ENCODE measurements at regions not wholly inside any gene's neighbourhood (a gene's known extent, or its start where the extent isn't known, plus 50 kb on each side); places are given as distances from the start of the nearest gene placed in this dataset.

GRCh38 chr10:121213437-121213836 lies 362.3 kb downstream of the WDR11 start:
- no peak overlapping the region for H2AFZ ChIP-seq (ENCODE audit: low read depth, low read length)
- H4K20me1 ChIP-seq (ENCODE audit: insufficient read depth) = no peaks in the 10 kb centered on the region
- no peaks in the 10 kb centered on the region for H3K9me2 ChIP-seq (ENCODE audit: insufficient read depth, low read length)
- H3K36me3 ChIP-seq (ENCODE audit: insufficient read depth, low read length) = no peaks in the 10 kb centered on the region
- H3K9me3 ChIP-seq (ENCODE audit: low read length) = no peaks in the 10 kb centered on the region
- TF ChIP-seq SMC3 (conservative IDR thresholded peaks at IDR 0.05; ENCODE audit: poor library complexity) = no peak
- no peak for TF ChIP-seq EZH2 (IDR thresholded peaks at IDR 0.05; ENCODE audit: borderline replicate concordance, insufficient read depth, low read length, poor library complexity, severe bottlenecking)
- TF ChIP-seq REST (IDR thresholded peaks at IDR 0.05; ENCODE audit: borderline replicate concordance) = no peak
- no peak for TF ChIP-seq MXI1 (conservative IDR thresholded peaks at IDR 0.05; ENCODE audit: poor library complexity, severe bottlenecking)
- TF ChIP-seq, protein P1, sequence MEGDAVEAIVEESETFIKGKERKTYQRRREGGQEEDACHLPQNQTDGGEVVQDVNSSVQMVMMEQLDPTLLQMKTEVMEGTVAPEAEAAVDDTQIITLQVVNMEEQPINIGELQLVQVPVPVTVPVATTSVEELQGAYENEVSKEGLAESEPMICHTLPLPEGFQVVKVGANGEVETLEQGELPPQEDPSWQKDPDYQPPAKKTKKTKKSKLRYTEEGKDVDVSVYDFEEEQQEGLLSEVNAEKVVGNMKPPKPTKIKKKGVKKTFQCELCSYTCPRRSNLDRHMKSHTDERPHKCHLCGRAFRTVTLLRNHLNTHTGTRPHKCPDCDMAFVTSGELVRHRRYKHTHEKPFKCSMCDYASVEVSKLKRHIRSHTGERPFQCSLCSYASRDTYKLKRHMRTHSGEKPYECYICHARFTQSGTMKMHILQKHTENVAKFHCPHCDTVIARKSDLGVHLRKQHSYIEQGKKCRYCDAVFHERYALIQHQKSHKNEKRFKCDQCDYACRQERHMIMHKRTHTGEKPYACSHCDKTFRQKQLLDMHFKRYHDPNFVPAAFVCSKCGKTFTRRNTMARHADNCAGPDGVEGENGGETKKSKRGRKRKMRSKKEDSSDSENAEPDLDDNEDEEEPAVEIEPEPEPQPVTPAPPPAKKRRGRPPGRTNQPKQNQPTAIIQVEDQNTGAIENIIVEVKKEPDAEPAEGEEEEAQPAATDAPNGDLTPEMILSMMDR (IDR thresholded peaks at IDR 0.05; ENCODE audit: poor library complexity, severe bottlenecking) = no peak
- TF ChIP-seq EP300 (conservative IDR thresholded peaks at IDR 0.05; ENCODE audit: poor library complexity, severe bottlenecking) = no peak
- no peak for TF ChIP-seq POLR2AphosphoS5 (IDR thresholded peaks at IDR 0.05)
- TF ChIP-seq RAD21 (conservative IDR thresholded peaks at IDR 0.05) = no peak
- no peak for TF ChIP-seq TAF1 (IDR thresholded peaks at IDR 0.05; ENCODE audit: low read depth)
- no peaks in the 10 kb centered on the region for H3K27me3 ChIP-seq (ENCODE audit: insufficient read depth, low read depth, low read length)
- no peak overlapping the region for H3K4me2 ChIP-seq (ENCODE audit: low read length)
- no peaks in the 10 kb centered on the region for H3F3A ChIP-seq (ENCODE audit: insufficient read depth, low read length, poor library complexity, severe bottlenecking)
- H3K4me3 ChIP-seq (ENCODE audit: low read length) = no peak overlapping the region
- H3K9ac ChIP-seq (ENCODE audit: low read length) = no peak overlapping the region
- H3K27ac ChIP-seq (ENCODE audit: low read length) = no peak overlapping the region
- no peaks in the 10 kb centered on the region for H3K79me2 ChIP-seq (replicated peaks; ENCODE audit: insufficient read depth, low read length)

DNA sequence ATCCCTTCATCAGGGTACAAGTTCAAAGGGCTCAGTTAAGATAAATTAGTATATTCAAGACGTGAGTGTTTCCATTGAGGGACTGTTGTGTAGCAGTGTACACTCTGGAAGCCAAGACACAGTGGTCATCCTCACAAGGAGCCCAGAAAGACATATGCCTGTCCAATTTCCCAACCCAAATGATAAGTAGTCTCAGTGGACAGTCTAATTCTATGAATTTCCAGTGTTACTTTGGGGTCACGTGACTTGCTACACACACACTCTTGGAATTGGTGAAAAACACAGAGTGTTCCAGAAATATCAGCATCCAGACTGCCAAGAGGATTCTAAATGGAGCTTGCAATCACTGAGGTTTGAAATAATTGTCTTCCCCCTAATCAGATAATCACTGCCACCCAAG lies 365.1 kb downstream of the WDR11 start:
- Histone ChIP-seq H3K27me3 (ENCODE audit: insufficient read depth, low read depth, low read length) (no peaks in the 10 kb centered on the region), H3K9me3 (ENCODE audit: low read length) (no peaks in the 10 kb centered on the region)

More for the DNA sequence above, 365.1 kb downstream of the WDR11 start:
- no peak overlapping the region for H3K4me3 ChIP-seq (ENCODE audit: low read length)
- no peaks in the 10 kb centered on the region for H4K20me1 ChIP-seq (ENCODE audit: insufficient read depth)
- no peaks in the 10 kb centered on the region for H3F3A ChIP-seq (ENCODE audit: insufficient read depth, low read length, poor library complexity, severe bottlenecking)
- no peak overlapping the region for H3K9ac ChIP-seq (ENCODE audit: low read length)
- no peaks in the 10 kb centered on the region for H3K79me2 ChIP-seq (replicated peaks; ENCODE audit: insufficient read depth, low read length)
- TF ChIP-seq TAF1 (IDR thresholded peaks at IDR 0.05; ENCODE audit: low read depth) (no peak), EZH2 (IDR thresholded peaks at IDR 0.05; ENCODE audit: borderline replicate concordance, insufficient read depth, low read length, poor library complexity, severe bottlenecking) (no peak), POLR2AphosphoS5 (IDR thresholded peaks at IDR 0.05) (no peak), SMC3 (conservative IDR thresholded peaks at IDR 0.05; ENCODE audit: poor library complexity) (no peak), EP300 (conservative IDR thresholded peaks at IDR 0.05; ENCODE audit: poor library complexity, severe bottlenecking) (no peak), RAD21 (conservative IDR thresholded peaks at IDR 0.05) (no peak), REST (IDR thresholded peaks at IDR 0.05; ENCODE audit: borderline replicate concordance) (no peak), MXI1 (conservative IDR thresholded peaks at IDR 0.05; ENCODE audit: poor library complexity, severe bottlenecking) (no peak)
- TF ChIP-seq, protein P1 (IDR thresholded peaks at IDR 0.05; ENCODE audit: poor library complexity, severe bottlenecking) = no peak
- H3K27ac ChIP-seq (ENCODE audit: low read length) = no peak overlapping the region
- no peaks in the 10 kb centered on the region for H3K36me3 ChIP-seq (ENCODE audit: insufficient read depth, low read length)
- H2AFZ ChIP-seq (ENCODE audit: low read depth, low read length) = no peak overlapping the region
- no peaks in the 10 kb centered on the region for H3K9me2 ChIP-seq (ENCODE audit: insufficient read depth, low read length)
- H3K4me2 ChIP-seq (ENCODE audit: low read length) = no peak overlapping the region
